Thyroid gland (tissue), 4 donors: ENCODE measurements at regions not wholly inside any gene's neighbourhood (a gene's known extent, or its start where the extent isn't known, plus 50 kb on each side); places are given as distances from the start of the nearest gene placed in this dataset.

Experiments used
- POLR2A ChIP-seq, 2 donors: fragments of 450-650 bp; IDR thresholded peaks; one replicate each; pipeline ENCODE4 v1.6.1; 2017; ENCODE audit warnings: antibody characterized with exemption in 2 of 2, mild to moderate bottlenecking in 2 of 2, moderate library complexity in 1 of 2
- TF ChIP-seq, protein P1 (sequence below), 6 experiments: fragments of 200-600 bp in 3 of 6; fragments of 450-650 bp in 3 of 6; sonication (generic) in 3 of 6; IDR thresholded peaks; one replicate each; pipeline ENCODE4 v1.5.1; 2016 to 2019; ENCODE audit warnings: antibody characterized with exemption in 6 of 6, mild to moderate bottlenecking in 2 of 6, inconsistent platforms in 1 of 6, moderate library complexity in 1 of 6

DNA sequence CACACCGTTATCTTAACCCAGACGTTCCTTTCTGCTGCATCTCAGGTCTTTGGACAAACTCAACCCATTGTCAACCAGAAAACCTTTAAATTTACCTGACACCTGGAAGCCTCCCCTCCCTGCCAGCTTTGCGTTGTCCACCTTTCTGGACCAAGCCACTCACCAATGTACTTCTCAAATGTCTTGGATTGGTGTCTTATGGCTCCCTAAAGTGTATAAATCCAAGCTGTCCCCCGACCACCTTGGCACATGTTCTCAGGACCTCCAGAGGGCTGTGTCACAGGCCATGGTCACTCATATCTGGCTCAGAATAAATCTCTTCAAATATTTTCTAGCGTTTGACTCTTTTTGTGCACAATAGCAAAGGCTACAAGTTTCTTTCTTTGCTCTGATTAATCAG is 250.0 kb downstream of the DLL1 start:
- TF ChIP-seq POLR2A (IDR thresholded peaks at IDR 0.05): no peak
- TF ChIP-seq, protein P1, sequence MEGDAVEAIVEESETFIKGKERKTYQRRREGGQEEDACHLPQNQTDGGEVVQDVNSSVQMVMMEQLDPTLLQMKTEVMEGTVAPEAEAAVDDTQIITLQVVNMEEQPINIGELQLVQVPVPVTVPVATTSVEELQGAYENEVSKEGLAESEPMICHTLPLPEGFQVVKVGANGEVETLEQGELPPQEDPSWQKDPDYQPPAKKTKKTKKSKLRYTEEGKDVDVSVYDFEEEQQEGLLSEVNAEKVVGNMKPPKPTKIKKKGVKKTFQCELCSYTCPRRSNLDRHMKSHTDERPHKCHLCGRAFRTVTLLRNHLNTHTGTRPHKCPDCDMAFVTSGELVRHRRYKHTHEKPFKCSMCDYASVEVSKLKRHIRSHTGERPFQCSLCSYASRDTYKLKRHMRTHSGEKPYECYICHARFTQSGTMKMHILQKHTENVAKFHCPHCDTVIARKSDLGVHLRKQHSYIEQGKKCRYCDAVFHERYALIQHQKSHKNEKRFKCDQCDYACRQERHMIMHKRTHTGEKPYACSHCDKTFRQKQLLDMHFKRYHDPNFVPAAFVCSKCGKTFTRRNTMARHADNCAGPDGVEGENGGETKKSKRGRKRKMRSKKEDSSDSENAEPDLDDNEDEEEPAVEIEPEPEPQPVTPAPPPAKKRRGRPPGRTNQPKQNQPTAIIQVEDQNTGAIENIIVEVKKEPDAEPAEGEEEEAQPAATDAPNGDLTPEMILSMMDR (IDR thresholded peaks at IDR 0.05): no peak
